ENCODE measurements at regions not wholly inside any gene's neighbourhood (a gene's known extent, or its start where the extent isn't known, plus 50 kb on each side); places are given as distances from the start of the nearest gene placed in this dataset.

DNA sequence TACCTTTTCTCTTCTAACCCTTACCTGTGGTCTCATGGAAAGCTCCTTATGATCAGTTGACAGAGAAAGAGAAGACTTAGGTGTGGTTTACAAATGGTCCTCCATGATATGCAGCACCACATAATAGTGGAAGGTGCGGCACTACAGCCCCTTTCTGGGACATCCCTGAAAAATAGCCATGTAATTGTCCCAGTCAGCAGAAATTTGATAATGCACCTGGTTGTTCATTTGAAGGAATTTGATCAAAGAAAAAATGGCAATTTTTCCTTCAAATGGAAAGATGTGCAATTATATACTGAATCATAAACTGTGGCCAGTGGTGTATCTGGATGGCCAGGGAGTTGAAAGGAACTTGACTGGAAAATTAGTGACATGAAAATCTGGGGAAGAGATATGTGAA is 293.6 kb upstream of the PCDH20 start:
- DNase-seq (ENCODE audit: low read depth): no peak
- no peak overlapping the region for H3K4me3 ChIP-seq (ENCODE audit: low read depth, low read length)
- TF ChIP-seq, protein P1, sequence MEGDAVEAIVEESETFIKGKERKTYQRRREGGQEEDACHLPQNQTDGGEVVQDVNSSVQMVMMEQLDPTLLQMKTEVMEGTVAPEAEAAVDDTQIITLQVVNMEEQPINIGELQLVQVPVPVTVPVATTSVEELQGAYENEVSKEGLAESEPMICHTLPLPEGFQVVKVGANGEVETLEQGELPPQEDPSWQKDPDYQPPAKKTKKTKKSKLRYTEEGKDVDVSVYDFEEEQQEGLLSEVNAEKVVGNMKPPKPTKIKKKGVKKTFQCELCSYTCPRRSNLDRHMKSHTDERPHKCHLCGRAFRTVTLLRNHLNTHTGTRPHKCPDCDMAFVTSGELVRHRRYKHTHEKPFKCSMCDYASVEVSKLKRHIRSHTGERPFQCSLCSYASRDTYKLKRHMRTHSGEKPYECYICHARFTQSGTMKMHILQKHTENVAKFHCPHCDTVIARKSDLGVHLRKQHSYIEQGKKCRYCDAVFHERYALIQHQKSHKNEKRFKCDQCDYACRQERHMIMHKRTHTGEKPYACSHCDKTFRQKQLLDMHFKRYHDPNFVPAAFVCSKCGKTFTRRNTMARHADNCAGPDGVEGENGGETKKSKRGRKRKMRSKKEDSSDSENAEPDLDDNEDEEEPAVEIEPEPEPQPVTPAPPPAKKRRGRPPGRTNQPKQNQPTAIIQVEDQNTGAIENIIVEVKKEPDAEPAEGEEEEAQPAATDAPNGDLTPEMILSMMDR (conservative IDR thresholded peaks at IDR 0.05; ENCODE audit: low read depth, low read length): no peak

- no peak overlapping the region for H3K4me3 ChIP-seq (ENCODE audit: low read depth, low read length)
- DNase-seq (ENCODE audit: low read depth): no peak
- TF ChIP-seq, protein P1 (conservative IDR thresholded peaks at IDR 0.05; ENCODE audit: low read depth, low read length): no peak
Observed at GRCh38 chr13:61706899-61707298, 291.2 kb upstream of the PCDH20 start.

GRCh38 chr13:61700620-61701019 is 285.0 kb upstream of the PCDH20 start:
- H3K4me3 ChIP-seq (ENCODE audit: low read depth, low read length): no peak overlapping the region
- TF ChIP-seq, protein P1 (conservative IDR thresholded peaks at IDR 0.05; ENCODE audit: low read depth, low read length): no peak
- no peak for DNase-seq (ENCODE audit: low read depth)

DNA sequence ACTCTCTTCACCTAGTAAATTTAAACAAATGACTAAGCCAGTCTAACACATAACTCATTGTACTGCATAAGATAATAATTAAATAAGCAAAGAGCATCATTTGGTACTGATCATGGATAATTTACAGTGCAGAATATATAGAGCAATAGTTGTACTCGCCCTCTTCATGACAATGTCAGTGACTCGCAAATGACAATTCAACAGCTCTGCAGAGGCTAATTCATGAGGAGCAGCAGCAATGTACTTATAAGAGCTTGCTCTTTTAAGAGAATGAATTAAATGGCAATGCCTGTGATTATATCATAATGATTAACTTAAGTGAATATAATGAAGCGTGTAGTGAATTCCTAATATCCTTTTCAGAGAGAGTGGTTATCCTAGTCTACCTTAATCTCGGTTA is 284.5 kb upstream of the PCDH20 start:
- TF ChIP-seq, protein P1 (conservative IDR thresholded peaks at IDR 0.05; ENCODE audit: low read depth, low read length): no peak
- no peak for DNase-seq (ENCODE audit: low read depth)
- H3K4me3 ChIP-seq (ENCODE audit: low read depth, low read length): no peak overlapping the region

- H3K4me3 ChIP-seq (ENCODE audit: low read depth, low read length): no peak overlapping the region
- TF ChIP-seq, protein P1 (conservative IDR thresholded peaks at IDR 0.05; ENCODE audit: low read depth, low read length): no peak
- DNase-seq (ENCODE audit: low read depth): no peak
Observed at GRCh38 chr13:61696676-61697075, 281.0 kb upstream of the PCDH20 start.

DNA sequence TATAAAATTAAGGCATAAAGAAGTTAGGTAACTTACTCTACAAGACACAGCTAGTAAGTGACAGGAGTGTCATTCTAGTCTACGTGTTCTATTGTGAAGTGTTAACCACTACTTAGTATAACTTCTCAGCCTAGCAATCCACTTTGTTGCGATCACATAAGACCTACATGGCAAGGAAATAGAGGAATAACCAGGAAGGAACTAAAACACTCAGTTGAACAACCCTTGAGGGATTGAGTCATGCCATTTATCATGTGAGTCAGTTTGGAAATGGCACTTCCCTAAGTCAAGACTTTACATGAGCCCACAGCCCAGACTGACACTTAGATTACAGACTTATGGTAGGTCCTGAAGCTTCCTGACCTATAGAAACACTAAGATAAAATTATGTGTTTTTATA is 279.5 kb upstream of the PCDH20 start:
- TF ChIP-seq, protein P1 (conservative IDR thresholded peaks at IDR 0.05; ENCODE audit: low read depth, low read length): no peak
- peak; percentile 16 for DNase-seq (ENCODE audit: low read depth)
- H3K4me3 ChIP-seq (ENCODE audit: low read depth, low read length): no peak overlapping the region

DNA sequence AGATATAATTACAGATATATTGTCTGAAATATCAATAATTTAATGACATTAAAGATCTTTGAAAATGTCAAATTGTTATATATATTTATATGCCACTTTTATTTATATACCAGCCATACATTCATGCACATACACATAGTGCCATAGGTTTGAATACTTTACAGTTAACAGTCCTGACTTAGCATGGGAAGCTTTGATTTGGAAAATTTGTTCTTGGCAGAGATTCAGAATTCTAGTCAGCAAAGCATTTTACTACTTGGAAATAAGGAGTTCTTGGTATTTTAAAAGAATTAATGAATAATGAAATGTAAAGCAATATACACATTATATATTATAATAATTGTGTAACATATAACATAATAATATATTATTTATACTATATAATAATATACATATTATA is 277.0 kb upstream of the PCDH20 start:
- H3K4me3 ChIP-seq (ENCODE audit: low read depth, low read length): no peak overlapping the region
- DNase-seq (ENCODE audit: low read depth): no peak
- TF ChIP-seq, protein P1 (conservative IDR thresholded peaks at IDR 0.05; ENCODE audit: low read depth, low read length): no peak
